Adrenal gland (tissue), 9 donors: ENCODE measurements at regions not wholly inside any gene's neighbourhood (a gene's known extent, or its start where the extent isn't known, plus 50 kb on each side); places are given as distances from the start of the nearest gene placed in this dataset.

ENCODE experiments used
- DNase-seq, 7 donors: peaks; one replicate each; pipeline ENCODE4 v3.0.0-alpha.2; 2019 to 2020
- H3K27ac ChIP-seq, 5 donors: fragments of 200-600 bp; sonication (generic) in 4 of 5; 1 replicate in 3 of 5; 2 replicates in 2 of 5; pipeline versions ENCODE4 v1.5.1 to v1.8.0; 2016 to 2020; ENCODE audit warnings: mild to moderate bottlenecking in 1 of 5
- H3K27me3 ChIP-seq: fragments of 200-600 bp; 2 replicates; pipeline ENCODE4 v1.8.0; 2021
- H3K36me3 ChIP-seq, 2 donors: fragments of 200-600 bp; replicated peaks in 1 of 2; 1 replicate in 1 of 2; 2 replicates in 1 of 2; pipeline versions ENCODE4 v1.5.1 to v1.8.0; 2018 to 2022
- H3K4me1 ChIP-seq, 2 donors: fragments of 200-600 bp; replicated peaks in 1 of 2; 1 replicate in 1 of 2; 2 replicates in 1 of 2; pipeline versions ENCODE4 v1.5.1 to v1.8.0; 2018 to 2021
- H3K4me3 ChIP-seq, 4 donors: fragments of 200-600 bp; sonication (generic) in 3 of 4; one replicate each; pipeline ENCODE4 v1.5.1; 2016 to 2018
- H3K9me3 ChIP-seq, 3 donors: fragments of 200-600 bp; sonication (generic) in 1 of 3; replicated peaks in 1 of 3; 1 replicate in 2 of 3; 2 replicates in 1 of 3; pipeline versions ENCODE4 v1.5.1 to v1.8.0; 2016 to 2021
- CTCF ChIP-seq, 6 experiments: fragments of 450-650 bp in 4 of 6; fragments of 200-600 bp in 2 of 6; sonication (generic) in 1 of 6; IDR thresholded peaks; 1 replicate in 5 of 6; 2 replicates in 1 of 6; pipeline versions ENCODE4 v1.5.1 to v1.8.0; 2016 to 2021; ENCODE audit warnings: antibody characterized with exemption in 6 of 6, mild to moderate bottlenecking in 2 of 6, moderate library complexity in 1 of 6
- POLR2A ChIP-seq, 2 donors: fragments of 450-650 bp; IDR thresholded peaks; one replicate each; pipeline ENCODE4 v1.6.1; 2017; ENCODE audit warnings: antibody characterized with exemption in 2 of 2, mild to moderate bottlenecking in 2 of 2, moderate library complexity in 1 of 2
- WGBS, 4 donors: extraction: QIAGEN DNeasy Blood & Tissue Kit in 2 of 4; methylation state at CpG; one replicate each; pipeline versions ENCODE4 v1.1.5 to v1.1.7; 2013 to 2017; 5-methylcytosine and 5-hydroxymethylcytosine counted together
- intact Hi-C, 2 donors: fragments of 100-400 bp; cut with DNase I; formaldehyde crosslinking; loops; one replicate each; pipeline versions ENCODE4 v1.14.1 to v1.15.0; 2022 to 2023
- donor health status: healthy with polysubstance abuse.
- donor health status: Bipolar disorder and iron deficiency.
- donor health status: DM: yes; HTN: yes; CAD: no.
- donor health status: DM: no; HTN: no; CAD: no.
- donor health status: DM: no; HTN: no; CAD: no.

DNA sequence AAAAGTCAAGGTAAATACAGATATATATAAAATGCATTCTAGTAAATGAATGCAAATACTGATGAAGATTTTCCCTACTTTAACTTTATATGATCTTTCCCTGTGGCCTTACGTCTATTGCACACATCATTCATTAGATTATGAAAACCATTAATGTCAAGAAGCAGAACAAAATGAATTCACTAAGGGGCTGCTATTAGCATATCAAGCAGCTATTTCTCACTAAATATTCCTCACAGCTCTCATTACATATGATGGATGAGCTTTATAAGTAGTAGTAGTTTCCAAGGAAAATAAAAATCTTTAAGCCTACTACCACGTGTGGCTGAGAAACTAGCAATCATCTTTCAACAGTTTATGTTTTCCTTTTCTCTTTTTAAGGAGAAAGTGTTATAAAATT is 702.8 kb upstream of the SLC39A10 start:
- TF ChIP-seq POLR2A (IDR thresholded peaks at IDR 0.05) (no peak), CTCF (IDR thresholded peaks at IDR 0.05) (no peak)
- Histone ChIP-seq H3K9me3 (no peaks in the 10 kb centered on the region), H3K36me3 (no peaks in the 10 kb centered on the region), H3K4me3 (no peak overlapping the region), H3K27ac (no peak overlapping the region), H3K4me1 (no peaks in the 10 kb centered on the region), H3K27me3 (no peaks in the 10 kb centered on the region)
- intact Hi-C loops, result no loop called here
- 71 to 78% (median 74%) methylated on average over 2 of the region's 2 CpGs for WGBS, 4 donors
- DNase-seq, result no peak

DNA sequence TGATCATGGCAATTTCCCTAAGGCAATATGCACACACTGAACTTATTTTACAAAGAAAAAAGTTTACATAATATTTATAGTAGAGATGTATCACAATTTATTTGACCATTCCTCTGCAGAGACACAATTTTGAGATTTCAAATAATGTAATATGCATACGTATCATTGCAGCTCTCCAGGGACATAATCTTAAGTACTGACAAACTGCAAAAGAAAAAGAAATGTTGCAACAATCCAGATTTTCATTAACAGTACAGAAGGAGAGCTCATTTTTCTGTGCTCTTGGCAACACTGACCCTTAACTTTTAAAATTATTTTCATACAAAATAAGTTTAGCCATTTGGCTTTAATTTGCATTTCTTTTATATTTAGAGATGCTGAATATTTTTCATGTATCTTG is 710.2 kb upstream of the SLC39A10 start:
- TF ChIP-seq CTCF (IDR thresholded peaks at IDR 0.05) (no peak), POLR2A (IDR thresholded peaks at IDR 0.05) (no peak)
- WGBS, 4 donors, result 71 to 87% (median 80%) methylated on average over 1 of the region's 1 CpG
- no peak overlapping the region for H3K4me3 ChIP-seq

GRCh38 chr2:194938066-194938465 is 719.0 kb upstream of the SLC39A10 start:
- no peaks in the 10 kb centered on the region for H3K4me1 ChIP-seq
- H3K4me3 ChIP-seq, result no peak overlapping the region
- intact Hi-C loops, result no loop called here
- TF ChIP-seq CTCF (IDR thresholded peaks at IDR 0.05) (no peak), POLR2A (IDR thresholded peaks at IDR 0.05) (no peak)
- H3K9me3 ChIP-seq, result no peaks in the 10 kb centered on the region
- no peak overlapping the region for H3K27ac ChIP-seq
- DNase-seq, result no peak
- no peaks in the 10 kb centered on the region for H3K27me3 ChIP-seq
- 72 to 83% (median 74%) methylated on average over 2 of the region's 2 CpGs for WGBS, 4 donors
- H3K36me3 ChIP-seq, result no peaks in the 10 kb centered on the region

More for the DNA sequence above, 710.2 kb upstream of the SLC39A10 start:
- intact Hi-C loops, result no loop called here
- no peak overlapping the region for H3K27ac ChIP-seq
- H3K27me3 ChIP-seq, result no peaks in the 10 kb centered on the region
- no peaks in the 10 kb centered on the region for H3K36me3 ChIP-seq
- no peak for DNase-seq
- H3K4me1 ChIP-seq, result no peaks in the 10 kb centered on the region
- H3K9me3 ChIP-seq, result no peaks in the 10 kb centered on the region

GRCh38 chr2:194927489-194927888 is 729.5 kb upstream of the SLC39A10 start:
- Histone ChIP-seq H3K4me1 (no peaks in the 10 kb centered on the region), H3K27ac (no peak overlapping the region), H3K36me3 (no peaks in the 10 kb centered on the region), H3K4me3 (no peak overlapping the region), H3K9me3 (no peaks in the 10 kb centered on the region), H3K27me3 (no peaks in the 10 kb centered on the region)
- no peak for DNase-seq
- whole genome bisulfite sequencing, 4 donors, result 87 to 94% (median 90%) methylated on average over 7 of the region's 7 CpGs
- intact Hi-C loops, result no loop called here
- TF ChIP-seq CTCF (IDR thresholded peaks at IDR 0.05), result no peak
